HS-5 (cell line): ENCODE measurements at regions not wholly inside any gene's neighbourhood (a gene's known extent, or its start where the extent isn't known, plus 50 kb on each side); places are given as distances from the start of the nearest gene placed in this dataset.
"Not testable (repeated sequence)": the region's sequence is repeated elsewhere in the genome, so short reads cannot be mapped to it uniquely, and the experiment has no call there.

Experiments
- DNase-seq: peaks from one replicate; pipeline ENCODE4 v3.0.0-alpha.2; 2012; ENCODE audit warnings: low read depth

DNA sequence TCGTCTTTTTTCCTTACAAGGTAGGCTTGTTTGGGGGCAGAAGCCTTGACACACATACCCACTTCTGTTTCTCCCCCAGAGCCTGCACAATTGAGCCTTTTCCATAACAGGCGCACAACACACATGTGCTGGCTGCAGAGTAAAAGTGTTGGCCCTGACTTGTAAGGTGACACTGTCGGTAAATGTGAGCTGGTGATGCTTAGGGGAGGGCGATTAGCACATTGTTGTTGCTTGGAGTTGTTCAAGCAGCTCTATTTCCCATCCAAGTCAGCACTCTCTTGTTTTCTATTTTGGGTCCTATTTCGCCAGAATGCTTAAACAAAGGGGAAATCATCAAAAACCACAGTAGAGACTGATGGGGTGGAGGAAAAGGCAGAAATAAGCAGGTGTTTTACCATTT is 51.9 kb upstream of the PTPRJ start:
- DNase-seq = no peak

DNA sequence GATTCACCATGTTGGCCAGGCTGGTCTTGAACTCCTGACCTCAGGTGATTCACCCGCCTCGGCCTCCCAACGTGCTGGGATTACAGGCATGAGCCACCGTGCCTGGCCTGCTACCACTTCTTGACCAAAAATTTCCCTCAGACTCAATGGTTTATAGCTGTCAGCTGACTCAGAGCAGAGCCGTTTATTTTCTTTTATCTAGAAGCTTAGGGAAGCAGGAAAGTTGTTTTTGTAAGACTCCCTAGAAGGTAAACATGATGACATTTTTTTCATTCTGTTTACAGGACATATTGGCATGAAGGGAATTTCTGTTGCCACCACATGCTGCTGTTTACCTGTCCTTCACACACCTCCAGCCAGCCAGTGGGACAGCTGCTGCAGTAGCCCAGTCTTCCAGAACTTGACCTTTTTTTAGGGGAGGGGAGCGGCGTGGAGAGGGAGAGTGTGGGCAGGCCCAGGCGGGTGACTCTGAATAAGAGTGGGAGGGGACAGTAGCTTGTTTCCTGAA is 56.1 kb upstream of the PTPRJ start:
- DNase-seq = no peak

DNA sequence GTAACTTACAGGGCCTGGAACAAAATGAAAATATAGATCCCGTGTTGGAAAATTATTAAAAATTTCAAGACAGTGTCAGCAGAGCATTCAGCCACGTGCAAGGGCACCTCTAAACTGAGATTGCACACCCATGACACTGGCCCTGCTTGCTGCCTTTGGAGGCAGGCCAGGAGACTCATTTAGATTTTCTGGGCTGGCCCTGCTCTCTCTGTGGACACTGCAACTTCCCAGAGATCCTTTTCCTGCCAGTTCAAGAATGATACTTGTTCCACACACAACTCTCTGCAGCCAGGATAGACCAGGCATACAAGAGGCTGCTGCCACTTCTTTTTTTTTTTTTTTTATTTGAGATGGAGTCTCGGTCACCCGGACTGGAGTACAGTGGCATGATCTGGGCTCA is 56.7 kb upstream of the PTPRJ start:
- no peak for DNase-seq

GRCh38 chr11:47921080-47921555 is 59.2 kb upstream of the PTPRJ start:
- not testable (repeated sequence) for DNase-seq

GRCh38 chr11:47918882-47919495 is 61.4 kb upstream of the PTPRJ start:
- no peak for DNase-seq

DNA sequence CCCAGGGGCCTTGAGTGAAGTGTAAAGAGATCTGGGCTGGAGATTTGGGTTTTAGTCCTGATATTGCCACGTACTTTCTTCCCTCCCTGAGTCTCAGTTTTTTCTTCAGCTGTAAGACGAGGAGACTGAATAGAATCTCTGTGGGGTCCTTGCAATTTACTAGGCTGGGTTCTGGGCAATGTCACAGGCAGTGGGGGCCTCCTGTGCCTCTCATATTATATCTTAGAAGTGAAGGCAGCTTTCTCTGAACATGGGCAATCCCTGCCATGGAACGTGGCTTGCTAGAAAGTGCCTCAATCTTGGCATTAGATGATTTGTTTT is 62.0 kb upstream of the PTPRJ start:
- no peak for DNase-seq

DNA sequence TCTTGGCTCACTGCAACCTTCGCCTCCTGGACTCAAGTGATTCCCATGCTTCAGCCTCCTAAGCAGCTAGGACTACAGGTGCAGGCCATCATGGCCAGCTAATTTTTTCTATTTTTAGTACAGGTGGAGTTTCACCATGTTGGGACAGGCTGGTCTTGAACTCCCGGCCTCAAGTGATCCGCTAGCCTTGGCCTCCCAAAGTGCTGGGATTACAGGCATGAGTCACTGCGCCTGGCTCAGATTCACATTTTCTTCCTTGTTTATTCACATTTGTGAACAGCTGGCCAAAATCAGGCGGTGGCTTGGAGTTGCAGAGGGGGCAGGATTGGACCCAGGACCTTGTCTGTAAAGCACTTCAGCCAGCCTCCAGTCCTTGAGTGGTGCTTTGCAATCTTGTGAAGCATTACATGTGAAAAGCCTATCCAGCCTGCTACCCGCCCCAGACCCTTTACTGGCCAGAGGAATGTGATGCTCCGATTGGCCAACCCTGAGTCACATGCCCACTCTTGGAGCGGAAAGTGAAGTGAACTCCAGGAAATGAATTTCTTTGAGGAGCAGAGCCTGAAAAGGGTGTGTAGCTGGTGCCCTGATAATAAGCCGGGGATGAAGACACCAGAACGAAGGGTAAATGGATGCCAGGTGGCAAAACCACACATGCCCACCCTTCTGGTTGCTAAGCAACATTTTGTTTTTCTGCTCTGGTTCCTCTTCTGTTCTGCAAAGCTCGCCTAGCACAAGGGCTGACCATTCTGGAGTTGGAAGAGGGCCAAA is 62.6 kb upstream of the PTPRJ start:
- no peak for DNase-seq

GRCh38 chr11:47916361-47916841 is 64.0 kb upstream of the PTPRJ start:
- DNase-seq = no peak

- no peak for DNase-seq
Observed at GRCh38 chr11:47915783-47916182, 64.6 kb upstream of the PTPRJ start.

DNA sequence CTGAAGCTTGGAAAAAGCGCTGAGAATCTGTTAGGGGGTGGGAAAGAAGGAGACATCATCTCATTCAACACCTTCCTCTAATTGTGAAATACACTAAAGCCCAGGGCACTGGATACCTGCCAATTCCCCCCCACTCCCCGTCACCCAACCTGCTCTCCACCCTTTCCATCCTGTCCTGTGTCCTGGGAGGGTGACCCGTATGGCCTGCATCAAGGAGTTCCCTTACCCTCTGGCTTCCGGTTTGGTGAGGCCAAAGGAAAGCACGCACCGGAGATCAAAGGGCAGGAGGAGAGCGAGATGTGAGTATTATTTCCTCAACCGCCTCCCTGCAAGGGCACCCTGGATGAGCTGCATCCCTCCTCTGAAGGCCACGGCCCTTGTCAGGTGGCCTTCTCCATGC is 65.0 kb upstream of the PTPRJ start:
- no peak for DNase-seq

- no peak for DNase-seq
Observed at GRCh38 chr11:47914743-47915142, 65.6 kb upstream of the PTPRJ start.

GRCh38 chr11:47913529-47914244 is 65.5 kb upstream of the NUP160 start:
- no peak for DNase-seq

DNA sequence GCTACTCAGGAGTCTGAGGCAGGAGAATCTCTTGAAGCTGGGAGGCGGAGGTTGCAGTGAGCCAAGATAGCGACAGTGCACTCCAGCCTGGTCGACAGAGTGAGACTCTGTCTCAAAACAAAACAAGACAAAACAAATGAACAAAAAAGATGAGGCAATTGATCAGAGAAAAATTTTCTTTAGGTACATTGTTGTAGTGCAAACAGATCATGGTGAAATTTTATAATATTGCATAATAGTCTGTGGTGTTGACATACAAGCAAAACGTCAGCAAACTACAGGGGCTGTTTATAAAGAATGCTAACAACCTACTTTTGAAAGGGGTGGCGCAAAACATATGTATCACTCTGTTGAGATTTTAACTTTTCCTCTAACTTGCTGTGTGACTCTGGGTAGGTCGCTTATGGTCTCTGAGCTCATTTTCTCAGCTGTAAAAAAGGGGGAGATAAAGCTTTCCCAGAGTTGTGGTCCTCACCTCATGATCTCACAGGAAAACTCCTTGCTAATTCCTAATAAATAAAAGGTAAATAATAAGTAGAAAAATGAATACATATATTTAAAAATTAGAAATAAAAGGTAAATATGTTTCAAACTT is 64.8 kb upstream of the NUP160 start:
- DNase-seq = no peak

GRCh38 chr11:47911149-47911548 is 63.0 kb upstream of the NUP160 start:
- DNase-seq = no peak

GRCh38 chr11:47908198-47908597 is 60.0 kb upstream of the NUP160 start:
- DNase-seq = no peak

GRCh38 chr11:47907499-47907898 is 59.3 kb upstream of the NUP160 start:
- no peak for DNase-seq

GRCh38 chr11:47906066-47906465 is 57.9 kb upstream of the NUP160 start:
- no peak for DNase-seq

DNA sequence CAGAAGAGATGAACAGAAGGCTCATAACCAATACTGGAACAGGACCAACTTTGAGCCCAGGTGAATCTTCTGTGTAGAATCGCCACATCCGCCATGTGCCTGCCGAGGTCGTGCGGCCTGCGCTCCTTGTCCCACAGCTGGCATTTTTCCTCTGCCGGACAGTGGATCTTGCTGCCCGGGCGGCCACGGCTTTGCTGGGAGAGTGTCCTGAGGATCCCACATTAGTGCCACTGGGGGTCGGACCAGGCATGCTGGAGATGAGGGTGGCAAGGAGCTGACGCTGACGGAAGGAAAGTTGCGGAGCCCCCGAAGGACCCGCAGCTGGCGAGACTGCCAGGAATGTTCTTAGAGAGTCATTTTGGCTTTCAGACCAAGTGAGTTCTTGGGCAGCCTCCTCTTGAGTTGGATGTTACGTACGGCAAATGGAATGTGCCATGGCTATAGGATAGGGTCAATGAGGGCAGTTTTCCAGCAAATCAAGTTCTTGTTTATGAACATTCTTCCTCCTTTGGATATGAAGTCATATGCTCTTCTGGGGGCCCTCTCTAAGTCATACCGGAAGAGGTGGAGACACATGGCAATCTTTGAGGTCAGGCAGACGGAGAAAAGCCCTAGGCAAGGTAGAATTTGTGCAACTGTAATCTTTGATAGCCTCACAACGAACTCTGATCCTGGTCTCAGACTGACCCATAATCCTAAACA is 57.4 kb upstream of the NUP160 start:
- peak; percentile 93 for DNase-seq

GRCh38 chr11:47904808-47905207 is 56.7 kb upstream of the NUP160 start:
- no peak for DNase-seq

DNA sequence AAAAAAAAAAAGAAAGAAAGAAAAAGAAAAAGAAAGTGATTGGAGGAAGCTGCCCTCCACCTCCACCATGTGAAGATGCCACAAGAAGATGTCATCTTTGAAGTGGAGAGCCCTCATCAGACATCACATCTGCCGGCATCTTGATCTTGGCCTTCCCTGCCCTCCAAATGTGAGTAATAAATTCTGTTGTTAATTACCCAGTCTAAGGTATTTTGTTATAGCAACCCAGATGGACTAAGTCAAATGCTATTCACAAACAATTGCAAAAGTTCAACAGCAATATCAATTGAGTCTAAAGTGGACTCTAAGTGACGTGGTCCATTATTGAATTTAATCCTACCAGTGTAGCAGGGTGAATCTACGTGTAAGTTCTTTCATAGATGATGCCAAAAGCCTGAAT is 55.9 kb upstream of the NUP160 start:
- no peak for DNase-seq

DNA sequence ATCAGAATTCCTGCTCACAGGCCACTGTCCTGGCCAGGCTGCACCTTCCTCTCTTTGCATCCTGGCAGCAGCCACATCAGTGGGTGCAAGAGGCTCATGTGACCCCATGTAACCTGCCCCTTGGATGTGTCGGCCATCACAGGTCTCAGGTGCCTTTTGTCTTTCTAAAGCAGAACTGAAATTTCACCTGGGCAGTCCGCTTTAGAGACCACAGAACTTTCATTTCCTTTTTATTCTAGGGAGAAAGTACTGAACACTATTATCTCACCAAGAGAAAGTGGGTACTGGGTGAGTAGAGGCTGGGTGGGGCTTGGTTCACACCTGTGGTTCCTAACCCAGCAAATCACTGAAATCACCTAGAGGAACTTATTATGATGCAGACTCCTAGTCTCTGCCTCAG is 51.7 kb upstream of the NUP160 start:
- no peak for DNase-seq
